HCT116 (cell line): ENCODE measurements at regions not wholly inside any gene's neighbourhood (a gene's known extent, or its start where the extent isn't known, plus 50 kb on each side); places are given as distances from the start of the nearest gene placed in this dataset.

Experiments used
- ATAC-seq: fragments of 200-7000 bp; cut with Tn5 transposase; 2 replicates; pipeline ENCODE4 v1.9.1; 2020; ENCODE audit warnings: mild to moderate bottlenecking, moderate library complexity
- BruUV-seq: library from RNA; stranded (reverse); fragments of 400-500 nt; replicated peaks from 2 replicates; lab custom pipeline; 2021; lab: Mats Ljungman, UMichigan
- CTCF ChIA-PET: fragments of 300-600 bp; sonication (Branson Sonifier 250); formaldehyde crosslinking; loops from one replicate; lab custom pipeline; 2021; ENCODE audit warnings: antibody characterized with exemption; lab: Charles Lee
- POLR2A ChIA-PET: fragments of 300-600, 350-600 bp; sonication (Branson Sonifier 250); formaldehyde crosslinking; loops from one replicate; lab custom pipeline; 2021; ENCODE audit warnings: antibody characterized with exemption; lab: Charles Lee
- RAD21 ChIA-PET, 2 experiments: fragments of 300-600 bp; sonication (Branson Sonifier 250); formaldehyde crosslinking; loops; one replicate each; lab custom pipeline; 2023; ENCODE audit warnings: low total read pairs in 2 of 2; ENCODE audit not compliant: uncharacterized antibody in 2 of 2, unreplicated experiment in 2 of 2, low non-redundant PET in 1 of 2; lab: Charles Lee
- DNase-seq: peaks from one replicate; pipeline ENCODE4 v3.0.0-alpha.2; 2010; ENCODE audit warnings: low read depth, low spot score
- H2AFZ ChIP-seq: fragments of 200-600 bp; shearing (Covaris generic), sonication (generic); 2 replicates; pipeline ENCODE4 v1.6.1; 2017; ENCODE audit warnings: low read depth, mixed run types, mixed read lengths, antibody characterized with exemption, low read length; ENCODE audit not compliant: poor library complexity, severe bottlenecking
- H3K27ac ChIP-seq: 2 replicates; pipeline ENCODE4 v1.5.1; 2012; ENCODE audit warnings: low read depth, low read length
- H3K27me3 ChIP-seq: fragments of 200-600 bp; sonication (generic); 2 replicates; pipeline ENCODE4 v1.6.1; 2016; ENCODE audit warnings: mixed run types, low read length, mixed read lengths; ENCODE audit not compliant: insufficient read depth
- H3K36me3 ChIP-seq, 2 experiments: fragments of 200-500 bp in 1 of 2; fragments of 200-600 bp in 1 of 2; sonication (Bioruptor generic) in 1 of 2; sonication (generic) in 1 of 2; 2 replicates each; pipeline versions ENCODE4 v1.5.1 to v1.6.1; 2014 to 2016; ENCODE audit warnings: low read length in 2 of 2, inconsistent platforms in 1 of 2, mixed read lengths in 1 of 2, mixed run types in 1 of 2; ENCODE audit not compliant: insufficient read depth in 2 of 2, control insufficient read depth in 1 of 2
- H3K4me1 ChIP-seq, 2 experiments: fragments of 200-600 bp in 1 of 2; sonication (generic) in 1 of 2; 2 replicates each; pipeline versions ENCODE4 v1.5.1 to v1.6.1; 2012 to 2017; ENCODE audit warnings: low read length in 2 of 2, inconsistent platforms in 1 of 2, mild to moderate bottlenecking in 1 of 2, mixed read lengths in 1 of 2, mixed run types in 1 of 2, moderate library complexity in 1 of 2; ENCODE audit not compliant: insufficient read depth in 2 of 2, control insufficient read depth in 1 of 2
- H3K4me2 ChIP-seq: fragments of 200-600 bp; sonication (generic); 2 replicates; pipeline ENCODE4 v1.6.1; 2017; ENCODE audit warnings: mixed run types, low read length, mixed read lengths
- H3K4me3 ChIP-seq, 2 experiments: fragments of 200-600 bp in 1 of 2; sonication (generic) in 1 of 2; replicated peaks in 1 of 2; 2 replicates each; pipeline ENCODE4 v1.5.1; 2011 to 2016; ENCODE audit warnings: low read length in 2 of 2, control low read depth in 1 of 2, low read depth in 1 of 2, mild to moderate bottlenecking in 1 of 2, mixed read lengths in 1 of 2, mixed run types in 1 of 2
- H3K79me2 ChIP-seq: fragments of 200-600 bp; sonication (generic); 2 replicates; pipeline ENCODE4 v1.6.1; 2017; ENCODE audit warnings: mild to moderate bottlenecking, mixed run types, low read length, moderate library complexity, mixed read lengths; ENCODE audit not compliant: insufficient read depth
- H3K9ac ChIP-seq: fragments of 200-600 bp; sonication (generic); 2 replicates; pipeline ENCODE4 v1.6.1; 2016; ENCODE audit warnings: low read length, mixed read lengths
- H3K9me2 ChIP-seq: fragments of 200-600 bp; sonication (generic), shearing (Covaris generic); 2 replicates; pipeline ENCODE4 v1.6.1; 2017; ENCODE audit warnings: mixed run types, mild to moderate bottlenecking, moderate library complexity; ENCODE audit not compliant: insufficient read depth
- H3K9me3 ChIP-seq, 2 experiments: fragments of 200-500 bp in 1 of 2; fragments of 200-600 bp in 1 of 2; sonication (Bioruptor generic) in 1 of 2; sonication (generic) in 1 of 2; 2 replicates each; pipeline ENCODE4 v1.6.1; 2014 to 2017; ENCODE audit warnings: low read length in 2 of 2, mixed read lengths in 2 of 2, inconsistent platforms in 1 of 2, low read depth in 1 of 2, mild to moderate bottlenecking in 1 of 2, mixed run types in 1 of 2, moderate library complexity in 1 of 2; ENCODE audit not compliant: control insufficient read depth in 1 of 2, insufficient read depth in 1 of 2
- H4K20me1 ChIP-seq: fragments of 200-600 bp; sonication (generic), shearing (Covaris generic); 2 replicates; pipeline ENCODE4 v1.6.1; 2017; ENCODE audit warnings: mixed run types, mild to moderate bottlenecking, moderate library complexity; ENCODE audit not compliant: insufficient read depth
- CBX3 ChIP-seq: IDR thresholded peaks from 2 replicates; pipeline ENCODE4 v1.6.1; 2012; ENCODE audit warnings: low read depth
- EGR1 ChIP-seq: IDR thresholded peaks from 2 replicates; pipeline ENCODE4 v1.6.1; 2012; ENCODE audit warnings: low read depth
- ELF1 ChIP-seq: IDR thresholded peaks from 2 replicates; pipeline ENCODE4 v1.6.1; 2012; ENCODE audit warnings: low read depth, borderline replicate concordance
- EZH2 ChIP-seq: fragments of 200-600 bp; sonication (generic); IDR thresholded peaks from 2 replicates; pipeline ENCODE4 v1.6.1; 2017; ENCODE audit warnings: antibody characterized with exemption, mixed run types
- EZH2phosphoT487 ChIP-seq: fragments of 200-600 bp; IDR thresholded peaks from 2 replicates; pipeline ENCODE4 v1.6.1; 2018; ENCODE audit warnings: antibody characterized with exemption, borderline replicate concordance
- JUND ChIP-seq: IDR thresholded peaks from 2 replicates; pipeline ENCODE4 v1.6.1; 2012
- RAD21 ChIP-seq: IDR thresholded peaks from 2 replicates; pipeline ENCODE4 v1.6.1; 2012; ENCODE audit warnings: low read depth, mild to moderate bottlenecking
- SIN3A ChIP-seq: IDR thresholded peaks from 2 replicates; pipeline ENCODE4 v1.6.1; 2012; ENCODE audit warnings: low read depth
- TCF7L2 ChIP-seq: IDR thresholded peaks from 2 replicates; pipeline ENCODE4 v1.7.0; 2011; ENCODE audit warnings: borderline replicate concordance, inconsistent platforms; ENCODE audit not compliant: insufficient read depth, insufficient read length; ENCODE audit errors: extremely low read depth
- ZNF274 ChIP-seq: fragments of 200-500 bp; sonication (Bioruptor generic); IDR thresholded peaks from 2 replicates; pipeline ENCODE4 v1.6.1; 2014; ENCODE audit warnings: mild to moderate bottlenecking, low read depth, low read length, inconsistent platforms
- intact Hi-C: fragments of 100-400 bp; cut with micrococcal nuclease; formaldehyde crosslinking; loops from 2 replicates; pipeline ENCODE4 v1.10.0; 2022
- TF ChIP-seq, protein P1 (sequence below): IDR thresholded peaks from 2 replicates; pipeline ENCODE4 v1.6.1; 2012
- TF ChIP-seq, protein P2 (sequence below): IDR thresholded peaks from 2 replicates; pipeline ENCODE4 v1.6.1; 2012; ENCODE audit warnings: low read depth
- TF ChIP-seq, protein P3 (sequence below): IDR thresholded peaks from 2 replicates; pipeline ENCODE4 v1.6.1; 2012

DNA sequence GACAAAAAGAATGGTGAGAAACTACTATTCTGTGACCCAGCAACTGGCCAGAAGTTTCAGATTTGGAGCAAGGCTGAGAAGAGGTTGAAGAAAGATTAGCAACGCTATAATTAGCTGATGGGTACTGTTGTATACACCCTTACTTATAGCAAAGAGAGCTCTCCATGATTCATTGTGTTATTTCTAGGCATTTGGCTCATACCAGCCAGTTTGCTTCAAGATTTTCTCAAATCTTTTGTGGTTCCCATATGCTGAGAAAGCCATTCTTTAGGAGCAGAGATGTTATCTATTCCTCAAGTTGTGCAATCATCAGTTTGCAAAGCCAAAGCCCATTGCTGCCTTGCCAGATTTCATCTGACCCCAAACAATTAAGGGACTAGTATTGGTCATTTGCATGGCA lies 179.4 kb downstream of the ETS1 start:
- intact Hi-C loops, result no loop called here
- CTCF ChIA-PET, result no interaction called here
- H3K4me2 ChIP-seq, result no peak overlapping the region

More for the DNA sequence above, 179.4 kb downstream of the ETS1 start:
- Histone ChIP-seq H3K27ac (no peak overlapping the region), H3K9me2 (no peaks in the 10 kb centered on the region), H3K4me1 (no peaks in the 10 kb centered on the region), H3K9ac (no peak overlapping the region), H3K4me3 (no peak overlapping the region), H3K36me3 (no peaks in the 10 kb centered on the region), H3K9me3 (no peaks in the 10 kb centered on the region), H3K79me2 (no peaks in the 10 kb centered on the region), H2AFZ (no peak overlapping the region), H3K27me3 (peaks cover 60% of the 10 kb centered on the region), H4K20me1 (no peaks in the 10 kb centered on the region)
- no TSS peak for BruUV-seq
- POLR2A ChIA-PET, result no interaction called here
- RAD21 ChIA-PET, result no interaction called here
- TF ChIP-seq ZNF274, result no peak
- TF ChIP-seq EZH2phosphoT487, result no peak
- TF ChIP-seq, protein P1, sequence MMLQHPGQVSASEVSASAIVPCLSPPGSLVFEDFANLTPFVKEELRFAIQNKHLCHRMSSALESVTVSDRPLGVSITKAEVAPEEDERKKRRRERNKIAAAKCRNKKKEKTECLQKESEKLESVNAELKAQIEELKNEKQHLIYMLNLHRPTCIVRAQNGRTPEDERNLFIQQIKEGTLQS, result no peak
- no peak for TF ChIP-seq EZH2
- TF ChIP-seq, protein P2, sequence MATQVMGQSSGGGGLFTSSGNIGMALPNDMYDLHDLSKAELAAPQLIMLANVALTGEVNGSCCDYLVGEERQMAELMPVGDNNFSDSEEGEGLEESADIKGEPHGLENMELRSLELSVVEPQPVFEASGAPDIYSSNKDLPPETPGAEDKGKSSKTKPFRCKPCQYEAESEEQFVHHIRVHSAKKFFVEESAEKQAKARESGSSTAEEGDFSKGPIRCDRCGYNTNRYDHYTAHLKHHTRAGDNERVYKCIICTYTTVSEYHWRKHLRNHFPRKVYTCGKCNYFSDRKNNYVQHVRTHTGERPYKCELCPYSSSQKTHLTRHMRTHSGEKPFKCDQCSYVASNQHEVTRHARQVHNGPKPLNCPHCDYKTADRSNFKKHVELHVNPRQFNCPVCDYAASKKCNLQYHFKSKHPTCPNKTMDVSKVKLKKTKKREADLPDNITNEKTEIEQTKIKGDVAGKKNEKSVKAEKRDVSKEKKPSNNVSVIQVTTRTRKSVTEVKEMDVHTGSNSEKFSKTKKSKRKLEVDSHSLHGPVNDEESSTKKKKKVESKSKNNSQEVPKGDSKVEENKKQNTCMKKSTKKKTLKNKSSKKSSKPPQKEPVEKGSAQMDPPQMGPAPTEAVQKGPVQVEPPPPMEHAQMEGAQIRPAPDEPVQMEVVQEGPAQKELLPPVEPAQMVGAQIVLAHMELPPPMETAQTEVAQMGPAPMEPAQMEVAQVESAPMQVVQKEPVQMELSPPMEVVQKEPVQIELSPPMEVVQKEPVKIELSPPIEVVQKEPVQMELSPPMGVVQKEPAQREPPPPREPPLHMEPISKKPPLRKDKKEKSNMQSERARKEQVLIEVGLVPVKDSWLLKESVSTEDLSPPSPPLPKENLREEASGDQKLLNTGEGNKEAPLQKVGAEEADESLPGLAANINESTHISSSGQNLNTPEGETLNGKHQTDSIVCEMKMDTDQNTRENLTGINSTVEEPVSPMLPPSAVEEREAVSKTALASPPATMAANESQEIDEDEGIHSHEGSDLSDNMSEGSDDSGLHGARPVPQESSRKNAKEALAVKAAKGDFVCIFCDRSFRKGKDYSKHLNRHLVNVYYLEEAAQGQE, result no peak
- TF ChIP-seq JUND, result no peak
- TF ChIP-seq CBX3, result no peak
- no peak for TF ChIP-seq ELF1
- TF ChIP-seq EGR1, result no peak
- no peak for TF ChIP-seq SIN3A
- no peak for TF ChIP-seq TCF7L2
- TF ChIP-seq RAD21, result no peak
- TF ChIP-seq, protein P3, sequence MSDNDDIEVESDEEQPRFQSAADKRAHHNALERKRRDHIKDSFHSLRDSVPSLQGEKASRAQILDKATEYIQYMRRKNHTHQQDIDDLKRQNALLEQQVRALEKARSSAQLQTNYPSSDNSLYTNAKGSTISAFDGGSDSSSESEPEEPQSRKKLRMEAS, result no peak
- no peak for ATAC-seq
- no peak for DNase-seq
